Germinal center (tissue), 1 donor: ENCODE measurements at regions not wholly inside any gene's neighbourhood (a gene's known extent, or its start where the extent isn't known, plus 50 kb on each side); places are given as distances from the start of the nearest gene placed in this dataset.
"Not testable (repeated sequence)": the region's sequence is repeated elsewhere in the genome, so short reads cannot be mapped to it uniquely, and the experiment has no call there.

Experiments
- DNase-seq: peaks from one replicate; pipeline ENCODE4 v3.0.0; 2012; ENCODE audit warnings: mixed read lengths, low spot score

GRCh38 chr6:166724576-166724975 is 97.5 kb upstream of the RPS6KA2 start:
- DNase-seq = no peak

DNA sequence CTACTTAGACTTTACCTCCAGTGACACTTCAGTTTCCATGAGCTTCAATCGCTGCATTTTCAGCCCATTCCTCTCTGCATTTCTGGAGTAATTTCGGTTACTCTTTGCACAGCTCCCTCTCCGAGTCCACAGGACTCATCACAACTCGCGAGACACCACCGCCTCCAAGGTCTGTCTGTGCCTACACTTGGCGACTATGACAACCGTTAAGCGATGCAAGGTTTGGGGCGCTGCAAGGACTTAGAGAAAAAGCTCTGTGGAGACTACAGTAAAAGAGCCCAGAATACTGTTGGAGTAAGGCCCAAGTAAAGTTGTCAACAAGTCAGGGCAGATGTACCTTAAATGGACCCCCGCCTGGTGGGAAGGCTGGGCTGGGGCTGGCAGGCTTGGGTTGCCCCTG is 95.7 kb upstream of the RPS6KA2 start:
- DNase-seq = no peak

GRCh38 chr6:166721576-166721975 is 94.5 kb upstream of the RPS6KA2 start:
- no peak for DNase-seq

GRCh38 chr6:166720856-166721255 is 93.8 kb upstream of the RPS6KA2 start:
- no peak for DNase-seq

DNA sequence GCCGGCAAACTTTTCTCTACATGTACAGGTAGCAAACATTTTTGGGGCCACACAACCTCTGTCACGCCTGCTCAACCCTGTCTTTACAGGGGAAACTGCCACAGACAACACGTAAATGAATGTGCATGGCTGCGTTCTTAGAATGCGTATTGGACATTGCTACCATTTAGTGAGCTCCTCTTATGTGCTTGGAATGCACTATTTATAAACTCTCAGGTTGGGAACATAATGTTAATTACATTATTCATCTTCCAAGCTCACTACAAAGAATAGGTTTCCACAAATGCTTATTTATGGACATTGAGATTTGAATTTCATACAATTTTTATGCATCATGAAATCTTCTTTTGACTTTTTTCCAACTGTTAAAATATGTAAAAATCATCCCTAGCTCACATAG is 92.0 kb upstream of the RPS6KA2 start:
- no peak for DNase-seq

DNA sequence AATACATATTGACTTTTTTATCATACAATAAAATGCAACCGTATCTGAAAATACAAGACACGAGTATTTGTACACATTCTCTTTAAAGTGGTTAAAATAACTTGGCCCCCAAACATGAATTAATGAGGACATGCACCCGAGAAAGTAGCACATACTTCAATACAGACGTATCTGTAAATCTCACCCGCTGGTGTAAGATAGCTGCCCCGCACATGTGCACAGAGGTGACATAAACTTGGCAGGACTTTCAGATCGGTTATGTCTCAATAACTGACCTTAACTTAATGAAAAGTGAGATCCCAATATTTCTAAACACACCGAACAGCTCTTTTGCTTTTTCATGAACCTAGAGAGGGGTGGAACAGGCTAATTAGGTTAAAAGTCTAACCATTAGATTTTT is 91.5 kb upstream of the RPS6KA2 start:
- DNase-seq = no peak

GRCh38 chr6:166716910-166717617 is 90.0 kb upstream of the RPS6KA2 start:
- DNase-seq = no peak

- DNase-seq = no peak
Observed at GRCh38 chr6:166715992-166716391, 88.9 kb upstream of the RPS6KA2 start.

DNA sequence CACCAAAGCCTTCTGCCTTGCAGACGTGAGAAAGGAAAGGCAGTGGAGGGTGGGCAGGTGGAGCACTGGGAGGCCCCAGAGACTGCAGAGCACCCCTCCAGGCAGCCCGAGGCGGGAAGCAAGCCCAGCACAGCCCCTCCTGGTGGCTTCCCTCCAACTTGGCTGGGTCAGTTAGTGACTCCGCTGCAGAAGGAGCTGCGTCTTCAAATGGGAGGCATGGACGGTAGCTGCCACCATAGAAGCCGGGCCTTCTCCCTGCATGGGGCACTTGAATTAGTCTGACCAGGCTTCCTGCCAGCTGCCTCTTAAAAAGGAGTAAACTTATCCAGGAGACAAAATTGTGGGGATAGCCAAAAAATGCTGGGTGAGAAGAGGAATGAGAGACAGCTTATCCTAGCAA is 88.0 kb upstream of the RPS6KA2 start:
- DNase-seq = no peak

GRCh38 chr6:166714581-166714980 is 87.5 kb upstream of the RPS6KA2 start:
- DNase-seq = no peak

GRCh38 chr6:166714187-166714510 is 87.1 kb upstream of the RPS6KA2 start:
- DNase-seq = no peak

- DNase-seq = no peak
Observed at GRCh38 chr6:166713434-166714186, 86.6 kb upstream of the RPS6KA2 start.

DNA sequence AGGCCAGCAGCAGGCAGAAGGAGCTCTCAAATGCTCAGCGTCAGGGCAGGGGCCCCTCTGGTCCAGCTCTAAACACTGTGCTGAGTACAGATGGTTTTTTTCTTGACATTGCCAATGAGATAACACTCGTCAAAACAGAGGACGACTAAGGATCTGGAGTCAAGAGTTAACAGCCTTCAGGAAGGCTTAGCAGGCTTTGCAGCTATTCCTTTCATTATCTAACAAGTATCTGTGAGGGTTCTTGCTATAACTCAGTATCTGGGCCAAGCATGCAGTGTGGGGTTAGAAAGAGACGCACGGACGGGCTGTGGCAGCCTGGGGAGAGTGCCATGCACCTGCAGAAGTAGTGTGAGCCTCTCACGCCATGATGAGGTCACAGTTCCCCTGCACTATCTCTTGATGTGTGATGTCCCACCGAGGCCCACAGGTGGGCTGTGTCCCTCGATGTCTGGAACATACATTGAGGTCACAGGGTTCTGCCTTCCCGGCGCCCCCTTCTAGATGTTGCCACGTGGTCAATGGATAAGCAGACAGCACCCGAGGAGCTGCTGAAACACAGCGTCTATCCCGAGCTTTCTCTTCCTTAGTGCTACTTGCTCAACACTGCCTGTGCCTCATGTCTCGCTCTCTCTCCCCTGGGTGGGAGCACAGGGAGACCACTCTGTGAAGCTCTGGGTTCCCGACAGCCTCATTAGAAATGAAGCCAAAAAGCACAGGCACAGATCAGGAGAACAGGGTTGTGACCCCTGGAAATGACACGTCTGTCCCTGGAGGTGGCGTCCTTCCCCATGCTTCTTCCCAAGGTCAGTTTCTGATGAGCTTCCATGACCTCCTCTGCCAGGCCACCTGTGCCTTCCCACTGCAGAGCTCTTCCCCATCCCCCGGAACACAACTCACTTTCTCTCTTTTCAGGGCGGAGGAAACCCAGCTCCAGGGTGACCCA is 85.5 kb upstream of the RPS6KA2 start:
- DNase-seq = no peak

DNA sequence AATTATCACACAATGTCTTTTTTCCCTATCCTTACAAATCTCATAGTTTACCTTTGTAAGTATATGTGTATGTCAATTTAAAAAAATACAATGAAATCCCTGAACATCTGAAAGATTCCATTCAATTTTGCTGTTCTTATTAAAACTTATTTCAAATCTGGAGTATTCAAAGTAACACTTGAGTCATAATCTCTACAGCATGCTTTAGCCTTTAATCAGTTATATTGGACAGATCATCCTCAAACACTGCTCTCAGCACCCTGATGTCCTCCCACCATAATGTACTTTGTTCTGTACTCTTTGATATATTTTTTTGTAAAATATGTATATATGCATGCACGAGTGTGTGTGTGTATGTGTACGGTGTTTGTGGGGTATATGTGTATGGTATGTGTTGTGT is 83.0 kb upstream of the RPS6KA2 start:
- DNase-seq = no peak

- DNase-seq = no peak
Observed at GRCh38 chr6:166708460-166708859, 81.4 kb upstream of the RPS6KA2 start.

- DNase-seq = no peak
Observed at GRCh38 chr6:166707045-166707444, 80.0 kb upstream of the RPS6KA2 start.

DNA sequence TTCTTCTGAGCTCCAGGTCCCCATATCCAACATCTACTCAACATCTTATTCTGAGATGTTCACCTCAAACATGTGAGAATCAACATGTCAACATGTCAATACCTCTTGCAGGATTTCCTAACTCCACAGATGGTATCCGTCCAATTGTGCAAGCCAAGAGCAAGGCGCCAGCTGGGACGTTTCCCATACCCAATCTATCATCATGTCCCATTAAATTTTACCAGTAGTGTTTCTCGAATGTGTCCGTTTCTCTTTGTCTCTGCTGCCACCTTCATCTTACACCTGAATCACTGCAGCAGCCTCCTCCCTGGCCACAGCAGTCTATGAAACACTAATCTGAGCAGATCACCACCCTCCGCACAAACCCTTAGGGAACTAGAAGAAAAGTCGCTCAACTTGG is 78.0 kb upstream of the RPS6KA2 start:
- DNase-seq = no peak

DNA sequence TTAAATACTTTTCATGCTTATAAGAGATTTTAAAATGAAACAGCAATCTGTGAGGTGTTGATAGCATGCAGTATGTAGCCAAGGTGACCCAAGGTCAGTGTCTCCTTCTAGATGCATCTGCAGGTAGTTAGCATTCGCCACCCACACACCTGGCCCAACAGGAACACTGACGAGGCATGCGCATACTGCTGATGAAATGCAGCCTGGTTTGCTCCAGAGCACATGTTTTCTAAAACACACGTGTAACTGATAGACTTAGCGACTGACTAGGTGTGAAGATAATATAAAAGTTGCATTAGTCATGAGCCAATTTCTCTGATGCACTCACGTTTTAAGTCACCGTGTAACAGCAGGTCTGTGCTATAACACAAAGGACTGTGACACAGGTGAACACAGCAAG is 77.1 kb upstream of the RPS6KA2 start:
- DNase-seq = no peak

GRCh38 chr6:166703149-166703710 is 76.2 kb upstream of the RPS6KA2 start:
- DNase-seq = no peak

DNA sequence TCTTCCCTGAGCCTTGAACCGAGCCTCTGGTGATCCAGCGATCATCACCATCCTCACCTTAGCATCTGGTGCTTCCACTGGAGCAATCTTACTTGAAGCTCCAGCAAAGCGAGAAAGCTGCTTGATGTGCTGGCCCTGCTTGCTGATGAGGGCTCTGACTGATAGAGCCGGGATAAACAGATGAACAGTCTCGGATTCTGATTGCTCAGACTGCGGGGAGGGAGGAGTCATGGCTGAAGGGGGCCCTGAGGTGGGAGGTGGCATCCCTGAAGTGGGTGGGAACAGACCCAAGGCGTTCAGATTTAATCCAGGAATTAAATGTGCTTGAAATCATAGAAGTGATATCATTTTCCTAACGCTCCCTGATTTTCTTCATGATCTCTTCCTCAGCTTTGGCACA is 74.4 kb upstream of the RPS6KA2 start:
- DNase-seq = not testable (repeated sequence)

GRCh38 chr6:166700871-166701270 is 73.8 kb upstream of the RPS6KA2 start:
- not testable (repeated sequence) for DNase-seq

DNA sequence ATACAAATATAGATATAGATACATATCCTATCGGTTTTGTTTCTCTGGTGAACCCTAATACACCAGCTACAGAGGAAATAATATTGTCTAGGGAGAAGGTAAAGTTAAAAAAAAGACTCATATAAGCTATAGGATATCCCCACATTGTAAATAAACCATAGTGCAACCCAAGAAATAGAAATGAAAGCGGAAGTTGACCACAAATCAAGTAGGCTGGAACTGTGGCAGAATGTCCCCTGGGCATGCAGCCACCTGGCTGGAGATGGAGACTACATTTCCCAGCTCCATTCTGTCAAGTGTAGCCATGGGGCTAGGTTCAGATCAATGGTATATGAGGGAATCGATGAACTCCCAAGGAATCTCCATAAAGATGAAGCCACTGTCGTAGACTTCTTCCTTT is 70.1 kb upstream of the RPS6KA2 start:
- peak; percentile 20 for DNase-seq
